K562 (cell line): ENCODE measurements at regions not wholly inside any gene's neighbourhood (a gene's known extent, or its start where the extent isn't known, plus 50 kb on each side); places are given as distances from the start of the nearest gene placed in this dataset.
"Not testable (repeated sequence)": the region's sequence is repeated elsewhere in the genome, so short reads cannot be mapped to it uniquely, and the experiment has no call there.

Experiments
- ATAC-seq: fragments of 200-7000 bp; cut with Tn5 transposase; 3 replicates; pipeline ENCODE4 v1.9.1; 2020; ENCODE audit warnings: moderate library complexity
- BruUV-seq: library from RNA; stranded (reverse); fragments of 400-500 nt; replicated peaks from 2 replicates; lab custom pipeline; 2021; lab: Mats Ljungman, UMichigan
- CTCF ChIA-PET: fragments of 300-600 bp; formaldehyde crosslinking; extraction: SDS; loops from one replicate; lab custom pipeline; 2021; ENCODE audit warnings: low intra/inter-chr PET ratio; lab: Yijun Ruan, JAX
- POLR2A ChIA-PET: fragments of 300-600, 350-650 bp; sonication (Branson Sonifier 250); formaldehyde crosslinking; extraction: SDS; loops from one replicate; lab custom pipeline; 2021; ENCODE audit warnings: antibody characterized with exemption, inconsistent platforms; lab: Yijun Ruan, JAX
- DNase-seq, 4 experiments: peaks; one replicate each; pipeline versions ENCODE4 v3.0.0 to v3.0.0-alpha.2; 2011 to 2018; ENCODE audit warnings: low spot score in 3 of 4, mixed read lengths in 3 of 4; ENCODE audit errors: extremely low read depth in 1 of 4
- FAIRE-seq: peaks from 2 replicates; lab custom pipeline; 2011; peaks lifted over from hg19 to GRCh38; lab: Jason Lieb, UNC
- H2AFZ ChIP-seq: 2 replicates; pipeline ENCODE4 v1.6.0; 2011; ENCODE audit warnings: low read depth, low read length, control low read depth, inconsistent platforms
- H3K27ac ChIP-seq: fragments of 200-600 bp; 3 replicates; pipeline ENCODE4 v1.8.0; 2011; ENCODE audit warnings: low read depth, mild to moderate bottlenecking, control low read depth, inconsistent platforms, low read length, moderate library complexity, mixed read lengths; ENCODE audit errors: extremely low read depth
- H3K27me3 ChIP-seq, 2 experiments: fragments of 300-600 bp in 1 of 2; 2 replicates in 1 of 2; 3 replicates in 1 of 2; pipeline versions ENCODE4 v1.6.0 to v1.8.0; 2011; ENCODE audit warnings: inconsistent platforms in 2 of 2, low read length in 2 of 2, mild to moderate bottlenecking in 1 of 2, mixed read lengths in 1 of 2, moderate library complexity in 1 of 2; ENCODE audit not compliant: control insufficient read depth in 2 of 2, insufficient read depth in 2 of 2
- H3K36me3 ChIP-seq: fragments of 300-600 bp; 3 replicates; pipeline ENCODE4 v1.8.0; 2011; ENCODE audit warnings: mild to moderate bottlenecking, low read length, inconsistent platforms; ENCODE audit not compliant: control insufficient read depth, insufficient read depth
- H3K4me1 ChIP-seq, 2 experiments: fragments of 200-600 bp in 1 of 2; replicated peaks in 1 of 2; 2 replicates in 1 of 2; 3 replicates in 1 of 2; pipeline versions ENCODE4 v1.5.1 to v1.8.0; 2011; ENCODE audit warnings: inconsistent platforms in 2 of 2, low read length in 2 of 2, mild to moderate bottlenecking in 1 of 2, mixed read lengths in 1 of 2, moderate library complexity in 1 of 2; ENCODE audit not compliant: control insufficient read depth in 2 of 2, insufficient read depth in 2 of 2
- H3K4me2 ChIP-seq: 2 replicates; pipeline ENCODE4 v1.6.1; 2011; ENCODE audit warnings: low read length, control low read depth, inconsistent platforms, mixed read lengths; ENCODE audit not compliant: insufficient read depth
- H3K4me3 ChIP-seq: fragments of 200-600 bp; sonication (generic), shearing (Covaris generic); 2 replicates; pipeline ENCODE4 v1.5.1; 2016; ENCODE audit warnings: control low read depth, inconsistent platforms
- H3K79me2 ChIP-seq: fragments of 200-600 bp; 3 replicates; pipeline ENCODE4 v1.8.0; 2011; ENCODE audit warnings: low read length, inconsistent platforms; ENCODE audit not compliant: control insufficient read depth, insufficient read depth
- H3K9ac ChIP-seq, 2 experiments: 2 replicates each; pipeline versions ENCODE4 v1.6.0 to v1.6.1; 2011; ENCODE audit warnings: low read depth in 2 of 2, low read length in 2 of 2, control low read depth in 1 of 2, inconsistent platforms in 1 of 2, mild to moderate bottlenecking in 1 of 2, mixed read lengths in 1 of 2; ENCODE audit not compliant: insufficient read depth in 1 of 2
- H3K9me1 ChIP-seq: one replicate; pipeline ENCODE4 v1.6.0; 2011; ENCODE audit warnings: inconsistent platforms, mild to moderate bottlenecking, low read length, moderate library complexity; ENCODE audit not compliant: control insufficient read depth, insufficient read depth
- H3K9me3 ChIP-seq: replicated peaks from 2 replicates; pipeline ENCODE4 v1.5.1; 2011; ENCODE audit warnings: low read depth, low read length, inconsistent platforms; ENCODE audit not compliant: control insufficient read depth, insufficient read depth
- H4K20me1 ChIP-seq: replicated peaks from 2 replicates; pipeline ENCODE4 v1.6.1; 2011; ENCODE audit warnings: low read length, inconsistent platforms, mixed read lengths; ENCODE audit not compliant: control insufficient read depth, insufficient read depth
- WGBS: fragments of 100-300 bp; shearing (Covaris generic); methylation state at CpG from one replicate; pipeline ENCODE4 v1.1.6; 2016; ENCODE audit warnings: low coverage, mixed read lengths; ENCODE audit not compliant: insufficient coverage; ENCODE audit errors: missing lambda C conversion rate; 5-methylcytosine and 5-hydroxymethylcytosine counted together
- in situ Hi-C: fragments of 300-500 bp; cut with MboI; formaldehyde crosslinking; loops from 4 replicates; pipeline ENCODE4 v1.15.0; 2018; ENCODE audit warnings: inconsistent platforms, mixed read lengths
- intact Hi-C: fragments of 100-400 bp; cut with micrococcal nuclease; formaldehyde crosslinking; loops from 2 replicates; pipeline ENCODE4 v1.14.2; 2022
- TF ChIP-seq, protein P1 (sequence below): fragments of 150-350 bp; conservative IDR thresholded peaks from 2 replicates; pipeline ENCODE4 v1.6.1; 2014; ENCODE audit warnings: low read length

DNA sequence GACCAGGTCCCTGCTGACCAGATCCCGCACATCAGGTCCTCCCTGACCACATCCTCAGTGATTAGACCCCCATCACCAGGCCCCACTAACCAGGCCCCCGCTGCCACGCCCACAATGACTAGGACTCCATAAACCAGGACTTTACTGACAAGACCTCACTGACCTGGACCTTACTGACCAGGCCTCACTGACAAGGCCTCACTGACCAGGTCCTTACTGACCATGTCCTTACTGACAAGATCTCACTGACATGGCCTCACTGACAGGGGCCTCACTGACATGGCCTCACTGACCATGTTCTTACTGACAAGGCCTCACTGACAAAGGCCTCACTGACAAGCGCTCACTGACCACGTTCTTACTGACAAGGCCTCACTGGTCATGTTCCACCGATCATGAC is 107.9 kb upstream of the TEKT4 start (continued):
- TF ChIP-seq, protein P1, sequence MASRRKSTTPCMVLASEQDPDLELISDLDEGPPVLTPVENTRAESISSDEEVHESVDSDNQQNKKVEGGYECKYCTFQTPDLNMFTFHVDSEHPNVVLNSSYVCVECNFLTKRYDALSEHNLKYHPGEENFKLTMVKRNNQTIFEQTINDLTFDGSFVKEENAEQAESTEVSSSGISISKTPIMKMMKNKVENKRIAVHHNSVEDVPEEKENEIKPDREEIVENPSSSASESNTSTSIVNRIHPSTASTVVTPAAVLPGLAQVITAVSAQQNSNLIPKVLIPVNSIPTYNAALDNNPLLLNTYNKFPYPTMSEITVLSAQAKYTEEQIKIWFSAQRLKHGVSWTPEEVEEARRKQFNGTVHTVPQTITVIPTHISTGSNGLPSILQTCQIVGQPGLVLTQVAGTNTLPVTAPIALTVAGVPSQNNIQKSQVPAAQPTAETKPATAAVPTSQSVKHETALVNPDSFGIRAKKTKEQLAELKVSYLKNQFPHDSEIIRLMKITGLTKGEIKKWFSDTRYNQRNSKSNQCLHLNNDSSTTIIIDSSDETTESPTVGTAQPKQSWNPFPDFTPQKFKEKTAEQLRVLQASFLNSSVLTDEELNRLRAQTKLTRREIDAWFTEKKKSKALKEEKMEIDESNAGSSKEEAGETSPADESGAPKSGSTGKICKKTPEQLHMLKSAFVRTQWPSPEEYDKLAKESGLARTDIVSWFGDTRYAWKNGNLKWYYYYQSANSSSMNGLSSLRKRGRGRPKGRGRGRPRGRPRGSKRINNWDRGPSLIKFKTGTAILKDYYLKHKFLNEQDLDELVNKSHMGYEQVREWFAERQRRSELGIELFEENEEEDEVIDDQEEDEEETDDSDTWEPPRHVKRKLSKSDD, result no peak

- not testable (repeated sequence) for FAIRE-seq, BruUV-seq, DNase-seq
Observed at GRCh38 chr2:94764331-94764730, 106.9 kb upstream of the TEKT4 start.

More at GRCh38 chr2:94764331-94764730, 106.9 kb upstream of the TEKT4 start:
- H3K4me3 ChIP-seq, H3K79me2 ChIP-seq, H3K9ac ChIP-seq, H3K4me1 ChIP-seq, H2AFZ ChIP-seq, intact Hi-C loops, H3K4me2 ChIP-seq, POLR2A ChIA-PET, CTCF ChIA-PET, H3K27ac ChIP-seq, H3K36me3 ChIP-seq, H4K20me1 ChIP-seq, H3K9me3 ChIP-seq, in situ Hi-C loops, H3K9me1 ChIP-seq, ATAC-seq, H3K27me3 ChIP-seq: not testable (repeated sequence)
- 0% methylated on average over 3 of the region's 3 CpGs for WGBS
